MCF 10A (cell line): ENCODE measurements at regions not wholly inside any gene's neighbourhood (a gene's known extent, or its start where the extent isn't known, plus 50 kb on each side); places are given as distances from the start of the nearest gene placed in this dataset.

ENCODE experiments used
- BruUV-seq: library from RNA; stranded (reverse); fragments of 400-500 nt; replicated peaks from 2 replicates; lab custom pipeline; 2021; lab: Mats Ljungman, UMichigan
- CTCF ChIA-PET: fragments of 300-600 bp; sonication (Branson Sonifier 250); formaldehyde crosslinking; extraction: SDS; loops from one replicate; lab custom pipeline; 2021; ENCODE audit warnings: antibody characterized with exemption, inconsistent platforms; lab: Yijun Ruan, JAX
- POLR2A ChIA-PET: fragments of 300-600, 350-650 bp; sonication (Branson Sonifier 250); formaldehyde crosslinking; extraction: SDS; loops from one replicate; lab custom pipeline; 2020; ENCODE audit warnings: antibody characterized with exemption, inconsistent platforms; lab: Yijun Ruan, JAX
- DNase-seq: peaks from one replicate; pipeline ENCODE4 v3.0.0-alpha.2; 2018; ENCODE audit not compliant: unreplicated experiment
- H3K27ac Mint-ChIP-seq: one replicate; pipeline ENCODE4 v1.8.0; 2022; ENCODE audit warnings: mild to moderate bottlenecking, low read depth, mixed read lengths; ENCODE audit not compliant: unreplicated experiment
- H3K27me3 Mint-ChIP-seq: one replicate; pipeline ENCODE4 v1.8.0; 2022; ENCODE audit warnings: mixed read lengths; ENCODE audit not compliant: insufficient read depth, unreplicated experiment
- H3K36me3 Mint-ChIP-seq: one replicate; pipeline ENCODE4 v1.8.0; 2022; ENCODE audit warnings: mild to moderate bottlenecking, moderate library complexity, mixed read lengths; ENCODE audit not compliant: insufficient read depth, unreplicated experiment
- H3K4me1 Mint-ChIP-seq: one replicate; pipeline ENCODE4 v1.8.0; 2022; ENCODE audit warnings: mixed read lengths; ENCODE audit not compliant: insufficient read depth, unreplicated experiment
- H3K4me3 Mint-ChIP-seq: one replicate; pipeline ENCODE4 v1.8.0; 2022; ENCODE audit warnings: mild to moderate bottlenecking, moderate library complexity, mixed read lengths; ENCODE audit not compliant: unreplicated experiment
- H3K9me3 Mint-ChIP-seq: one replicate; pipeline ENCODE4 v1.8.0; 2022; ENCODE audit warnings: mixed read lengths; ENCODE audit not compliant: unreplicated experiment
- intact Hi-C: fragments of 100-400 bp; cut with micrococcal nuclease; formaldehyde crosslinking; loops from 2 replicates; pipeline ENCODE4 v1.14.1; 2022
- TF ChIP-seq, protein P1 (sequence below): fragments of 200-600 bp; IDR thresholded peaks from one replicate; pipeline ENCODE4 v1.8.0; 2022; ENCODE audit warnings: antibody characterized with exemption, mild to moderate bottlenecking; ENCODE audit not compliant: unreplicated experiment

DNA sequence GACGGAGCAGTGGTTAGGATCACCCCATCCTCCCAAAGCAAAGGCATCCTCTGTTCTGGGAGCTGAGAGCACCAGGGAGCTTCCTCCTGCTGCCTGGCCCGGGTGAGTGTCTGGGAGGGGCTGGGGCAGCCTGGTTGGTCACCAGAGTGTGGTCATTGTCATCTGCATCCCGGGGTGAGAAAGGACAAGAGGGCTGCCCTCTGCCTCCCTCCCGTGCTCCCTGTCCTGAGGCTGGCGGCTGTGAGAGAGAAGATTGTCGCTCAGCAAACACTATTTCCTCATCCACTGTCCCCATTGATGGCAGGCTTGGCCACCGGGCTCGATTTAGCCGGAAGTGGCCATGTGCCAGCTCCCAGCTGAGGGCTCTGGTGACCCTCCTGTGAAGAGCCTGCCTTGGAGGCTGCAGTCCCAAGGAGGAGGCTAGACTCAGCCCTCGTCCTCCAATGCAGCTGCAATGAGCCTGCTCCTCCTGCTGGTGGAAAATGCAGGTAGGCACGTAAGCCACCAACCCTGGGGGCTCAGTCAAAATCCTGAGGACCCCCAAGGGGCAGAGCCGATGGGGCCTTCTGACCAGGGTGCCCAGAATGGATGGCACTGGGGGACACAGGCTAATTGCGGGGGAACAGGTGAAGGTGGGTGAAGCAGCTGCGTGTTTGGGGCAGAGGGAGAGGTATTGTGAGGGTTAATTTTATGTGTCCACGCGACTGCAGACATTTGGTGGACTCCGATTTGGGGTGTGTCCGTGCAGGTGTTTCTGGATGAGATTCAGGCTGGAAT lies 155.7 kb downstream of the KIF26A start:
- intact Hi-C loops = no loop called here
- CTCF ChIA-PET = interaction anchor here (0.7 to 1.0 kb wide), 2 partner anchors 12 to 13 kb away, joined by 3 read pairs; no protein-coding TSS in a partner anchor

DNA sequence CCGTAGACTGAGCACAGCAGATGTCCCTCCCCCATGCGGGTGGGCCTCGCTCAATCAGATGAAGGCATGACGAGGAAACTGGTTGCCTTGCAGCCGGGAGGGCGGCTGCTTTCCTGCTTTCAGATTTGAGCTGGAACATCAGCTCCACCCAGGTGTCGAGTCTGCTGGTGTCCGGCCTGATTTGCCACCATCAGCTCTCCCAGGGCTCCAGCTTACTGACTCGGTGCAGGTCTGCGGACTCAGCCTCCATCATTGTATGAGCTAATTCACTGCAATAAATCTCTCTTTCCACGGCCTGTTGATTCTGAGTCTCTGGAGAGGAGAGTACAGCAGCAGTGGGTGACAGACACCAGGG lies 156.2 kb downstream of the KIF26A start:
- no peak overlapping the region for H3K4me3 Mint-ChIP-seq
- no peaks in the 10 kb centered on the region for H3K36me3 Mint-ChIP-seq
- intact Hi-C loops = no loop called here
- ChIA-PET CTCF (interaction anchor here (0.7 to 1.0 kb wide), 2 partner anchors 11 to 12 kb away, joined by 3 read pairs; no protein-coding TSS in a partner anchor), POLR2A (no interaction called here)
- H3K27me3 Mint-ChIP-seq = no peaks in the 10 kb centered on the region
- TF ChIP-seq, protein P1, sequence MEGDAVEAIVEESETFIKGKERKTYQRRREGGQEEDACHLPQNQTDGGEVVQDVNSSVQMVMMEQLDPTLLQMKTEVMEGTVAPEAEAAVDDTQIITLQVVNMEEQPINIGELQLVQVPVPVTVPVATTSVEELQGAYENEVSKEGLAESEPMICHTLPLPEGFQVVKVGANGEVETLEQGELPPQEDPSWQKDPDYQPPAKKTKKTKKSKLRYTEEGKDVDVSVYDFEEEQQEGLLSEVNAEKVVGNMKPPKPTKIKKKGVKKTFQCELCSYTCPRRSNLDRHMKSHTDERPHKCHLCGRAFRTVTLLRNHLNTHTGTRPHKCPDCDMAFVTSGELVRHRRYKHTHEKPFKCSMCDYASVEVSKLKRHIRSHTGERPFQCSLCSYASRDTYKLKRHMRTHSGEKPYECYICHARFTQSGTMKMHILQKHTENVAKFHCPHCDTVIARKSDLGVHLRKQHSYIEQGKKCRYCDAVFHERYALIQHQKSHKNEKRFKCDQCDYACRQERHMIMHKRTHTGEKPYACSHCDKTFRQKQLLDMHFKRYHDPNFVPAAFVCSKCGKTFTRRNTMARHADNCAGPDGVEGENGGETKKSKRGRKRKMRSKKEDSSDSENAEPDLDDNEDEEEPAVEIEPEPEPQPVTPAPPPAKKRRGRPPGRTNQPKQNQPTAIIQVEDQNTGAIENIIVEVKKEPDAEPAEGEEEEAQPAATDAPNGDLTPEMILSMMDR = no peak
- no peak for DNase-seq
- H3K4me1 Mint-ChIP-seq = no peaks in the 10 kb centered on the region
- no TSS peak for BruUV-seq
- no peak overlapping the region for H3K27ac Mint-ChIP-seq
- no peaks in the 10 kb centered on the region for H3K9me3 Mint-ChIP-seq

More for the DNA sequence above, 155.7 kb downstream of the KIF26A start:
- TF ChIP-seq, protein P1 = peak; percentile 29
- H3K4me3 Mint-ChIP-seq = no peak overlapping the region
- H3K27me3 Mint-ChIP-seq = no peaks in the 10 kb centered on the region
- POLR2A ChIA-PET = no interaction called here
- no peaks in the 10 kb centered on the region for H3K4me1 Mint-ChIP-seq
- H3K27ac Mint-ChIP-seq = no peak overlapping the region
- no peaks in the 10 kb centered on the region for H3K36me3 Mint-ChIP-seq
- H3K9me3 Mint-ChIP-seq = peaks cover 5% of the 10 kb centered on the region
- DNase-seq = peak; percentile 8
- BruUV-seq = no TSS peak

DNA sequence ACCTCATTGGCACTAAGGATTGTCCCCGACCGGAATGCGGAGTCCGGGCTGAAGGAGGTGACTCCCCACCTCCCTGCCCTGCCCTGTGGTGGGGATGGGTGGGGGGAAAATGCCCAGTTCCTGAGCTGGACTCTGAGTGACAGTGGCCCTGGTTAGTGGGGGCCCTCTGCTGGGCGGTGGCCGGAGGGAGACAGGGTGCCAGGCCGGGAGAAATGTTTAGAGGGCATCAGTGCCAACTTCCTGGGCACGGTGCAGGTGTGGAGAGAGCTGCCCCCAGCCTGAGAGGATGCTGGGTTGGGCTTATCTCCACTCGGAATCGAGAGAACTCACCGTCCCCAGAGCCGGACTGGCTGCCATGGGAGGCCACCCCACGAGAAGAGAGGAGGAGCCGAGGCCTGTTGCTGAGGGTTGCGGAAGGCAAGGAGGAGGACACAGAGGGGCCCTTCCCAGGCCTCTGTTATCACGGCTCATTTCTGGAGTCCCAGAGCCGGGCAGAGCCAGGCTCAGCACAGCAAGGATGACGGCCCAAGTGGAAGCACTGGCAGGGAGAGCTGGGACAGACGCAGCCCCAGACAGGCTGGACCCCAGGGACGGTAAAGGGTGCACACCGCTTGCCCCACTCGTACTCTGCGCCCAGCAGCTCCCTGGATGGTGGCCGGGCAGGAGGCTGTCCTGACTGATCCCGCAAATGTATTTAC lies 156.7 kb downstream of the KIF26A start:
- BruUV-seq = no TSS peak
- intact Hi-C loops = no loop called here
- CTCF ChIA-PET = interaction anchor here (0.7 to 1.0 kb wide), 3 partner anchors 11 to 1001 kb away, joined by 3 to 5 read pairs (median 3); no protein-coding TSS in a partner anchor

More for the DNA sequence above, 156.7 kb downstream of the KIF26A start:
- H3K27ac Mint-ChIP-seq = no peak overlapping the region
- H3K4me3 Mint-ChIP-seq = no peak overlapping the region
- no peaks in the 10 kb centered on the region for H3K4me1 Mint-ChIP-seq
- no peak for DNase-seq
- TF ChIP-seq, protein P1 = no peak
- no peaks in the 10 kb centered on the region for H3K27me3 Mint-ChIP-seq
- POLR2A ChIA-PET = no interaction called here
- no peaks in the 10 kb centered on the region for H3K9me3 Mint-ChIP-seq
- no peaks in the 10 kb centered on the region for H3K36me3 Mint-ChIP-seq
